ENCODE measurements at regions not wholly inside any gene's neighbourhood (a gene's known extent, or its start where the extent isn't known, plus 50 kb on each side); places are given as distances from the start of the nearest gene placed in this dataset.

GRCh38 chr10:131677671-131678070 lies 223.1 kb upstream of the PPP2R2D start:
- TF ChIP-seq POLR2A (IDR thresholded peaks at IDR 0.05) = no peak
- TF ChIP-seq, protein P1, sequence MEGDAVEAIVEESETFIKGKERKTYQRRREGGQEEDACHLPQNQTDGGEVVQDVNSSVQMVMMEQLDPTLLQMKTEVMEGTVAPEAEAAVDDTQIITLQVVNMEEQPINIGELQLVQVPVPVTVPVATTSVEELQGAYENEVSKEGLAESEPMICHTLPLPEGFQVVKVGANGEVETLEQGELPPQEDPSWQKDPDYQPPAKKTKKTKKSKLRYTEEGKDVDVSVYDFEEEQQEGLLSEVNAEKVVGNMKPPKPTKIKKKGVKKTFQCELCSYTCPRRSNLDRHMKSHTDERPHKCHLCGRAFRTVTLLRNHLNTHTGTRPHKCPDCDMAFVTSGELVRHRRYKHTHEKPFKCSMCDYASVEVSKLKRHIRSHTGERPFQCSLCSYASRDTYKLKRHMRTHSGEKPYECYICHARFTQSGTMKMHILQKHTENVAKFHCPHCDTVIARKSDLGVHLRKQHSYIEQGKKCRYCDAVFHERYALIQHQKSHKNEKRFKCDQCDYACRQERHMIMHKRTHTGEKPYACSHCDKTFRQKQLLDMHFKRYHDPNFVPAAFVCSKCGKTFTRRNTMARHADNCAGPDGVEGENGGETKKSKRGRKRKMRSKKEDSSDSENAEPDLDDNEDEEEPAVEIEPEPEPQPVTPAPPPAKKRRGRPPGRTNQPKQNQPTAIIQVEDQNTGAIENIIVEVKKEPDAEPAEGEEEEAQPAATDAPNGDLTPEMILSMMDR (IDR thresholded peaks at IDR 0.05) = no peak
